GM19372 (cell line): ENCODE measurements at regions not wholly inside any gene's neighbourhood (a gene's known extent, or its start where the extent isn't known, plus 50 kb on each side); places are given as distances from the start of the nearest gene placed in this dataset.

Experiments
- ATAC-seq: cut with Tn5 transposase; IDR thresholded peaks from one replicate; pipeline ENCODE4 v1.9.1; 2021; ENCODE audit warnings: mild to moderate bottlenecking, low read depth, moderate library complexity; ENCODE audit not compliant: unreplicated experiment

DNA sequence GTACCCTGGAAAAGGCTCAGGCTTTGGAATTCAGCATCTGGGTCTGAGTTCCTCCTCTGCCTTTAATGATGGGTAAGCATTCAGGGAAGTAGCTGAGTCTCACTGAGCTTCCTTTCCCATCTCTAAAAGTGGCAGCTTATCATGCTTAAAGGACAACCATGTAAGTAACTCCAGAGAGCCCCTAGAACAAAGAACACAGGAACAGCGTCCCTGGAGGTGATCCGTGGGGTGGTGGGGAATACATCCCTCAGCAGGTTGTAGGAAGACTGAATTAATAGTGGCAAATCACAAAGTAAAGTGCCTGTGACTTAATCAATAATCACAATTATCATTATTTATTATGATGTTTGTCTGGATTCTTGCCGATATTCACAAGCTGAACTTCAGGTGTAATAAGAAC, 114.7 kb upstream of the ISX start:
- no peak for ATAC-seq

GRCh38 chr22:34960005-34960404, 106.0 kb upstream of the ISX start:
- no peak for ATAC-seq

GRCh38 chr22:34966980-34967565, 98.9 kb upstream of the ISX start:
- no peak for ATAC-seq

DNA sequence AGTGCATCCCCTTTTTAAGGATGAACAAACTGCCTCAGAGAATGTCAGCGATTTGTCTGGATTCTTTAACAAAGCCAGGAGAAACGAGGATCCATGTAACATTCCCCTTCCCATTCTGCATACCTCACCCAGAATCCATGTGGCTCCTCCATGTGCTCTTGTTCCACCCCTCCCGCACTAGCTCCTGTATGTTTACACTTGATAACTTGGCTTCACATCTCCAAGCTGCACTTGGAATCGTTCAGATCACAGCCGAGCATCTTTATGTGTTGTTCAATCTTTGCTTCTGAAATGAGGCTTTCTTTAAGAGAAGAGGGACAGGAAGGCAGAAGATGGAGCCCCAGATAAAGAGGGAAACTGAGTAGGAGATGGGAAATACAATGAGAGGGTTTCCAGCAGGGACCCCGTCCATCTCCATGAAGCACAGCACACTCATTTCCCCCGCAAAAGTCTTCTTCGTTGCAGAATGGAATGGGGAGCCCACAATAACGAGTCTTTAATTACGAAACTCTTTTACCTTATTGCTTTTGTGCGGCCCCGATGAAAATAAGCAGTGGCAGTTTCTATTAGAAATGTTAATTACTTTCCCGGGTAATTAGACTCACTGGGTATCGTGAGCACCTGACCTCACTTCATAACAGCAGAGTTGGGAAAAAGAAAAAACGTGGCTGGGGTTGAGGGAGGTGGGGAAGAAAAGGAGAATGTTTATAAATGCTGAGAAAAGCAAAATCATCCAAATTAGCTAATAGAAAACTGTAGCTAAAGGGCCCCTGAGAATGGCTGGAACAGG, 96.8 kb upstream of the ISX start:
- no peak for ATAC-seq

GRCh38 chr22:34971456-34971855, 94.5 kb upstream of the ISX start:
- no peak for ATAC-seq

- no peak for ATAC-seq
These were observed 93.6 kb upstream of the ISX start for GRCh38 chr22:34972191-34972897.

DNA sequence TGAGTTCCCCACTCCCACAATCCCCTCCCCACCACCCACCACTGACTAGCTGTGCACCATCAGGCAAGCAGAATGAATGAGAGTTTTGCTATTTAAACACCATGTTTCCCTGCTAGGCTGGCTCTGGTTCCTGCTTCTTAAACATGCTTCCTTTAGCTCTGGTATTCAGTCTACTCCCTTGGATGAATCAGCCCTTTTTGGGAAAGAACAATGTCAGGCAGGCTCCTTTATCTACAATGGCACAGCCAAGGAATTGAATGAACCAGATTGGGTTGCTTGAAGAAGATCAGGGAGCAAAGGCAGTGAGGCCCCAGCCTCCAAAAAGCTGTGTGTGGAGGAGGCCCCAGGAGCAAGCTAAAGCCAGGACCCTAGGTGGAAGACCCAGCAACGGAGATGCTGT, 92.9 kb upstream of the ISX start:
- no peak for ATAC-seq

GRCh38 chr22:34973926-34974325, 92.0 kb upstream of the ISX start:
- ATAC-seq, result no peak

- ATAC-seq, result no peak
These were observed 90.2 kb upstream of the ISX start for GRCh38 chr22:34975721-34976120.

DNA sequence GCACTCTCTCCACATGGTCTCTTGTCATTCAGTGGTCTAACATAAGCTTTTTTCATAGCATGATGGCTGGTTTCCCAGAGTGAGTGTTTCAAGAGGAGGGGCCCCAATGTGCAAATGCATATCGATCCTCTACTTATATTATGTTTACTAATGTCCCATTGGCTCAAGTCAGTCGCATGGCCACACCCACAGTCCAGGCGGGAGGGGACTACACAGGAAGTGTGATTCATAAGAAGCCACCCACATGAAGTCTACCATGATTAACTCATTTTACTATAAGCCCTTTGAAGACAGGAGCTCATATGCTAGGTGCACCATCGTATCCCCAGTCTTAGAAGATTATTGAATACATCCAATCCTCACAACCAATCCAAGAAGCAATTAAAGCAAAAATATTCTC, 89.5 kb upstream of the ISX start:
- ATAC-seq, result no peak

- no peak for ATAC-seq
These were observed 89.1 kb upstream of the ISX start for GRCh38 chr22:34976886-34977285.

DNA sequence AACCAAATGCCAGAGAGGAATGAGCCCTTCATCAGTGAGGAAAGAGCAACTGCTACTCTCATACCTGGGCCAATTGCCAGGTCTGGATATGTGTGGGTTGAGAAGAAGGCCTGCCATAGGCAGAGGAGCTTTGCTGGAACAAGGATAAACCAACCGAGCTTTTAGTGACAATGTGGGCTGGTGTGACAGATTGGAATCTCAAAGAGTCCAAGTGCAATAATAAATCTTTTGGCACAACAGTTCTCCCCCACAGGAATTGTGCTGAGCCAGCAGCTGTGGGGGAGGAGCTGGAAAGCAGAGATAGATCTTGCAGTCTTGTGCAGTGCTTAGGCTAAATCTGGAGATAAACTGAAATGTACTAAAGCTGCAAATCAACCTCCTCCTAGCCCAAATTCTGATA, 79.4 kb upstream of the ISX start:
- no peak for ATAC-seq

DNA sequence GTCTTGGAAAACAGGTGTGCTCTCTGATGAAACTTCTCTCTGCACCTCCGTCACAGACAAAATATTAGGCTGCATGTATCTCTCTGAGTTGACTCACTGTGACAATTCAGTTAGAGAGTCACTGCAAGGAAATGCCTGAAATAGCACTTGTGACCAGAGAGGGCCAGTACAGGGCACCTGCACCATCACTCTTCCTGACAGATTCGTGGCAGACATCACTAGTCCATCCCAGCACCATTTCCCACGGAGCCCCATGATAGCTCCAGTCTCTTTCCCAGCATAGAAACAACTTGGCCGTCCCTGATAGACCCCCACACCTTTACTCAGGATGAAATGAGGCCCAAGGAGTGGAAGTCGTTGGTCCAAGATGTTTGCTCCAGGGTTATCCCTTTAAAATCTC, 73.3 kb upstream of the ISX start:
- ATAC-seq, result no peak

DNA sequence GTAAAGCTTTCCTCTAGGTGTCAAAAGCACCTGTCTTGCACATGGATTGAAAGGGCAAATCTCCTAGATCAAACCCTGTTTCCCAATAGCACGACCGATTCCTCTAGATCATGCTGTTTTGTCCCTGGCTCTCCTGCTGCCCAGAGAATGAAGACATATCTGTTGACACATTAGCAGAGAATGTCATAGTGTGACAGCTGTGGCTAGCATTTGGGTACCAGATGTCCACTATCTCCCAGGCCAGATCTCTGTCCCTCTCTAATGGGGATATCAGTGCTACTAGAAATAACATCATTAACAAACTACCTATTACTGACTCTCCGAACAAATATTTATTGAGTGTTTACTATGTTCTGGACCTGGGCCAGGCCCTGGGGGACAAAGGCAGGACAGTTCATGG, 72.4 kb upstream of the ISX start:
- ATAC-seq, result no peak

DNA sequence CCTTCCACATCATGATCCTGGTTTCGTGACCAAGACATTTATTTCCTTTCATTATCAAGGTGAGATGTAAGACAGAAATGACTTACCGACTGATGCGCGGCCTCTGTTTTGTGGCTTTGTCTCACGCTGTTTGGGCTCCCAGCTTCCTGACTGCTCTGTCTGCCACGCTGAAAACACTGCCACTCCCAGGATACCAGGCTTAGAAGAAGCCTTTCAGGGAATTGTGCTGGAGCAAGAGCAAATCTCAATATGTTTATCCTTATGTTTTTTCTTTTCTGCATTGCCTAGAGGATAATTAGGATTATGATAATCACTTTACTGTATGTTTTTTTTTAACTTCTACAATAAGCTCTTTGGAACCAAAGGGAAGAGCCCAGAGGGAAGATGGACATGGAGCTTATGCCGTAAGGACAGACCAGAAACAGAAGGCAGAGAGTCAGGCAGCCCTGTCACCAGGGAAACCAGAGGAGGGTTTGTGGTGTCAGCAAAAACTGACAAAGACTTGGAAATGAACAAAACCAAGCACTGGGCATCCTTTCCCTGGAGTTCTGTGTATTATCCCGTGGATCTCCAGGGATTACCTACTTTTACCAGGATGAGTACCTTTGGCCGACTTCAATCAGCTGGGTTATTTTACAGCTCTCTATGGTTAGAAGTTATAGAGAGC, 68.2 kb upstream of the ISX start:
- no peak for ATAC-seq

DNA sequence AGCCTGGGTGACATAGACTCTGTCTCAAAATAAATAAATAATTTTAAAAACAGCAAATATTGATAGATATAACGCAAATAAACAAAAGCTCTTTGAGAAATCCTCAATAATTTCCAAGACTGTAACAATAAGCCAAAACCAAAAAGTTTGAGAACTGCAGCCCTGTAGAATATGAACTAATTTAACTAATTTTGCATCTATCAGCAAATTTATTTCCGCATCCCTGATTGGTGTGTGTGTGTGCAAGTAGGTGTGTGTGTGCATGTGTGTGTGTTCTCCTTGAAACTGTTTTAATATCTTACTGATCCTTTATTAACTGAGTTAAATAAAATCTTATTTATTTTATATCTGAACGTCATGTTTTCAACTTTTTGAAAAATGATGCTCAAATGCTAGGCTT, 67.0 kb upstream of the ISX start:
- ATAC-seq, result no peak

GRCh38 chr22:35008213-35008612, 57.7 kb upstream of the ISX start:
- no peak for ATAC-seq

GRCh38 chr22:35010543-35010942, 55.4 kb upstream of the ISX start:
- ATAC-seq, result no peak

DNA sequence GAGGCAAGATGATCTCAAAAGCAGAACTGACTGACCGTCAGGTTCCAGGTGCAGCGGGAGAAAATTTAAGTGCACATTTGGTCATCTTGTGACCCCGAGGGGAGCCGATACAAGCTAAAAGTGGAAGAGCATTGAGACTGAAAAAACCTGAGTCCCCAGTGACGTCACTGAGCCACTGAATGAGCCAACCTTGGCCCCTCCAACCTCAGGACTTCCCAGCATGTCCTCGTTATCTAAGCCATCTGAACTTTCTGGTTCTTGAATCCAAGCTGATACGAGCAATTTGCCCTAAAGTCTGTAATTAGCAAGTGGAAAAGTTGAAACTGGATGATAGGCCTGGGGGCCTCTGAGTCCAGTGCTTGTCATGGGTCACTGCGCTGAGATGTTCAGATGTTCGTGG, 51.1 kb upstream of the ISX start:
- ATAC-seq, result no peak
